ENCODE measurements at regions not wholly inside any gene's neighbourhood (a gene's known extent, or its start where the extent isn't known, plus 50 kb on each side); places are given as distances from the start of the nearest gene placed in this dataset.

GRCh38 chr2:118584877-118585276 is 262.6 kb downstream of the EN1 start:
- H3K27me3 ChIP-seq (ENCODE audit: control insufficient read depth in 2 of 2, insufficient read depth in 2 of 2, low read length in 2 of 2): peaks cover 0 to 14% of the 10 kb centered on the region in 2 experiments; a peak in 2 of 5 replicates
- no peaks in the 10 kb centered on the region for H3K9me1 ChIP-seq (ENCODE audit: control insufficient read depth, insufficient read depth, low read length)
- CTCF ChIA-PET (ENCODE audit: low intra/inter-chr PET ratio): no interaction called here
- H3K4me3 ChIP-seq: no peak overlapping the region
- no peaks in the 10 kb centered on the region for H3K36me3 ChIP-seq (ENCODE audit: control insufficient read depth, insufficient read depth, low read length)
- H3K4me2 ChIP-seq (ENCODE audit: insufficient read depth, low read length): no peak overlapping the region
- in situ Hi-C loops (cut with MboI) (no loop called here), intact Hi-C loops (cut with micrococcal nuclease) (no loop called here)
- POLR2A ChIA-PET: no interaction called here
- 1% methylated on average over 6 of the region's 6 CpGs for WGBS (ENCODE audit: insufficient coverage, low coverage, missing lambda C conversion rate)
- no peak overlapping the region for H2AFZ ChIP-seq (ENCODE audit: low read depth, low read length)
- DNase-seq (ENCODE audit: extremely low read depth in 1 of 4, low spot score in 3 of 4) (no peak), ATAC-seq (no peak), FAIRE-seq (no peak)
- no TSS peak for BruUV-seq (replicated peaks)
- no peaks in the 10 kb centered on the region for H3K79me2 ChIP-seq (ENCODE audit: control insufficient read depth, insufficient read depth, low read length)
- no peaks in the 10 kb centered on the region for H4K20me1 ChIP-seq (replicated peaks; ENCODE audit: control insufficient read depth, insufficient read depth, low read length)
- H3K9ac ChIP-seq (ENCODE audit: insufficient read depth in 1 of 2, low read depth in 2 of 2, low read length in 2 of 2): no peak overlapping the region
- no peaks in the 10 kb centered on the region for H3K4me1 ChIP-seq (replicated peaks in 1 of 2; ENCODE audit: control insufficient read depth in 2 of 2, insufficient read depth in 2 of 2, low read length in 2 of 2)
- H3K9me3 ChIP-seq (replicated peaks; ENCODE audit: control insufficient read depth, insufficient read depth, low read depth, low read length): no peaks in the 10 kb centered on the region
- H3K27ac ChIP-seq (ENCODE audit: extremely low read depth, low read depth, low read length): no peak overlapping the region
- TF ChIP-seq ZNF165 (CRISPR knock-in tag; IDR thresholded peaks at IDR 0.05; ENCODE audit: borderline replicate concordance) (no peak), POLR2H (tag; IDR thresholded peaks at IDR 0.05; ENCODE audit: low read depth) (no peak), CREB3L1 (IDR thresholded peaks at IDR 0.05; ENCODE audit: borderline replicate concordance, low read depth) (no peak), ARHGAP35 (IDR thresholded peaks at IDR 0.05; ENCODE audit: partially characterized antibody) (no peak), SIRT6 (IDR thresholded peaks at IDR 0.05; ENCODE audit: low read depth, low read length) (no peak), E2F3 (CRISPR knock-in tag; IDR thresholded peaks at IDR 0.05) (no peak), ZNF79 (CRISPR knock-in tag; IDR thresholded peaks at IDR 0.05; ENCODE audit: low read depth) (no peak), FOXA3 (CRISPR knock-in tag; conservative IDR thresholded peaks at IDR 0.05 in 1 of 2, IDR thresholded peaks at IDR 0.05 in 1 of 2) (no peak), ZNF212 (CRISPR knock-in tag; IDR thresholded peaks at IDR 0.05) (no peak), HBP1 (CRISPR knock-in tag; IDR thresholded peaks at IDR 0.05) (no peak), ZNF785 (CRISPR knock-in tag; IDR thresholded peaks at IDR 0.05) (no peak), RHOXF2B (CRISPR knock-in tag; conservative IDR thresholded peaks at IDR 0.05) (no peak), HIVEP1 (CRISPR knock-in tag; IDR thresholded peaks at IDR 0.05) (no peak), LARP7 (IDR thresholded peaks at IDR 0.05) (no peak)

Measured in K562 (cell line).